ENCODE measurements at regions not wholly inside any gene's neighbourhood (a gene's known extent, or its start where the extent isn't known, plus 50 kb on each side); places are given as distances from the start of the nearest gene placed in this dataset.

DNA sequence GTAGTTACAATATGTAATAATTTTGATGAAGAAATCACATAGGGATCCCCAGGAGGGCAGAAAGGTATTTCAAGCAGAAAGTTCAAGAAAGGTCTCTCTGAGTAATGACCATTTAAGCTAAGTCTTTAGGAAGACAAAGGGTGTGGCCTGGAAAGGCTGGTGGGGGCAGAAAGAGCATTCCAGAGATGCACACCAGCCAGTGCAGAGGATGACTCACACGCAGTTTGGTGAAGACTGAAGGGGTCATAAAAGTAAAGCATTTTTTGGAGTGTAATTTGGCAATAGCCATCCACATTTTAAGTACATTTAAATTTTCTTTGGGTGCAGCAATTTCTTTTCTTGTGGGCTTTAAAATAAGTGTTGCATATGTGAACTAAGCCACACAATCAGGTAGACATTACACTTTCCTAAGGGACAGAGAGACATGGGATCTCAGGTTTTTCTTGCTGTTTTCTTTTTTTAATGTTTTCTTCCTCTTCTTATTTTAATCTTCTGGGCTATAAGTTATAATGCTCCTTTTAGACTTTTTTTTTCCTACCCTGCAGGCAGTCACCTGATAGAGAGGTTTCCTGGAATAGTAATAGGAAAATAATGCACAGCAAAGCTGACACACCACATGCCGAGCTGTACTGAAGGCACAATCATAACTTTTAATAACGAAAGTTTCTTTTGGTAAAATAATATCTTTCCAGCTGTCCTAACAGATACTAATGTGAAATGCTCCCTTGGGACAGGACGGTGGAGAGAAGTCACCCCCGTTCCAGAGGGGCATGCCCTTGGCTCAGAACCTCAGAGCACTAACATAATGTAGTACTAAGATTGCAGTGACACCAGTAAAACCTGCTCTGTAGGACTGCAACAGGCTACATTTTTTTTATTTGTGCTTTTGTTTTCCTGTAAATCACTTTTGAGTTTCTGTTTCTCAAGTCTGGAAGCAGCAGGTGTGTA, 49.6 kb upstream of the PTPRK start:
- TF ChIP-seq, protein P1, sequence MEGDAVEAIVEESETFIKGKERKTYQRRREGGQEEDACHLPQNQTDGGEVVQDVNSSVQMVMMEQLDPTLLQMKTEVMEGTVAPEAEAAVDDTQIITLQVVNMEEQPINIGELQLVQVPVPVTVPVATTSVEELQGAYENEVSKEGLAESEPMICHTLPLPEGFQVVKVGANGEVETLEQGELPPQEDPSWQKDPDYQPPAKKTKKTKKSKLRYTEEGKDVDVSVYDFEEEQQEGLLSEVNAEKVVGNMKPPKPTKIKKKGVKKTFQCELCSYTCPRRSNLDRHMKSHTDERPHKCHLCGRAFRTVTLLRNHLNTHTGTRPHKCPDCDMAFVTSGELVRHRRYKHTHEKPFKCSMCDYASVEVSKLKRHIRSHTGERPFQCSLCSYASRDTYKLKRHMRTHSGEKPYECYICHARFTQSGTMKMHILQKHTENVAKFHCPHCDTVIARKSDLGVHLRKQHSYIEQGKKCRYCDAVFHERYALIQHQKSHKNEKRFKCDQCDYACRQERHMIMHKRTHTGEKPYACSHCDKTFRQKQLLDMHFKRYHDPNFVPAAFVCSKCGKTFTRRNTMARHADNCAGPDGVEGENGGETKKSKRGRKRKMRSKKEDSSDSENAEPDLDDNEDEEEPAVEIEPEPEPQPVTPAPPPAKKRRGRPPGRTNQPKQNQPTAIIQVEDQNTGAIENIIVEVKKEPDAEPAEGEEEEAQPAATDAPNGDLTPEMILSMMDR (IDR thresholded peaks at IDR 0.05; ENCODE audit: insufficient read depth, low read length, poor library complexity, severe bottlenecking) = no peak
- TF ChIP-seq EZH2phosphoT487 (conservative IDR thresholded peaks at IDR 0.05; ENCODE audit: low read length) = no peak
